ENCODE measurements at regions not wholly inside any gene's neighbourhood (a gene's known extent, or its start where the extent isn't known, plus 50 kb on each side); places are given as distances from the start of the nearest gene placed in this dataset.
"Not testable (repeated sequence)": the region's sequence is repeated elsewhere in the genome, so short reads cannot be mapped to it uniquely, and the experiment has no call there.

DNA sequence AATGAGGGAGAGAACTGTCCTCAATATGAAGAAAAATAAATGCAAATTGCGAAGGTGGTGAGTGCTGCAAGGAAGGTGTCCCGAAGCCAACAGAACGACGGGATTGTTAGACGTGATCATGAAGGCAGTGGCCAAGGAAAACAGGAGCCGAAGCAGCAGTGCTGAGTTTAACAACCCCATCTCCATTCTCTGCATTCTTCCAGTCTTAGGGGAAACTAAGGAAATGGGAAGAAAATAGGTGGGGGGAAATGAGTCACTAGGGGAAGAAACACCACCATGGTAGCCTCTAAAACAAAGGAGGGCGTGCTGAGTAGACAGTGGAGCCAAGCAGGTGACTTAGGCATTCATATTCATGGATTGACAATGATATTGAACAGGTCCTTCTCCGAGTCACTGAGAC lies 192.2 kb upstream of the AKR1E2 start:
- no peak for DNase-seq

DNA sequence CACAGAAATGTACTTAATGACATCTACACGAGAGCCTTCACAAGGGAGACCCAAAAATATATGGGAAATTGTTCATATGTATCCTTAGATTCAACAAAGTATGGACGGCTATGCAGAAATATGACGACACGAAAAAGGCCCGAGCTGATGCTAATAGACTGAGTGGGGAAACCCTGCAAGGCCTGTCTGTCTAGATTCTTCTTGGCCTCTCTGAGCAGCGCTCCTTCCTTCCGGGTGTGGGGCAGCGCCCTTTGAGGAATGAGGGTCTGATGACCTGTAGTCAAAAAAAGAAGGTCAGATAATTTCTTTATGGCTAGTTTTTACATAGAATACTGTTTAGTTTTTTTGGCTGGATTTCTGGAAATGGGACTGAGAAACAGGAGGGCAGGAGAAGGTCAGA lies 192.8 kb upstream of the AKR1E2 start:
- no peak for DNase-seq

DNA sequence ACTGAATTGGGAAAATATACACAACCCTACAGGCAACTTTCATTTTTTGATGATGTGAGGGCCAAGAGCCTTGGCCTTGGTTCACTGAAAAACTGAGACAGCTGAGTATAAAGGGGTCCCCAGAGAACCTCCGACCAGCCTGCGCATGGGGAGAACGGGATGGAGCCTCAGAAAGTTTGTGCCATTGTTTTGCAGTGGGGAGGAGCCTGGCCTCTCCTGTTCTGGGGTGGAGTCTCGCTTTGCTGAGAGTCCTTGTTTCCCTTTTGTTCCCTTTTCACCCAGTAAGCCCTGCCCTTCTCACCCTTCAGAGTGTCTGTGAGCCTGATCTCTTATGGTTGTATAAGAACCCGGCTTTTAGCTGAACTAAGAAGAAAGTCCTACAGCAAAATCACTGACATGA lies 193.2 kb upstream of the AKR1E2 start:
- DNase-seq: no peak

DNA sequence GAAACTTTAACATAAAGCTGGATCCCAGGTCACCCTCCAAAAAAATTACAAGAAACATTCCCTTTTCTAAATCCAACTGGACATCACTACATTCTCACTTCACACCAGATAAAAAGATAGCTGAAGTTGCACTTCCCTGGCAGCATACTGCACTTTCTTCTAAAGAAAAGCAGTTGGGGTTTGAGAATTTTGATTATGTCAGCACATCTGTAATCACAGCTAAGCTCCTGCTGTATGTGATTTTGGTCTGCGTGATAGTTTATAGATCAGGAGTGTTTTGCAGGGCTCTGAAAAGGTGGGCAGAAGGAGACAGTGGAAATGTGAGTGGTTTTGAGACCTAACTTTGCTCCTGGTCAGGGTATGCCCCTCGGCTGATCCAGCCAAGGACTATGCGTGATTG lies 199.1 kb upstream of the AKR1E2 start:
- no peak for DNase-seq

DNA sequence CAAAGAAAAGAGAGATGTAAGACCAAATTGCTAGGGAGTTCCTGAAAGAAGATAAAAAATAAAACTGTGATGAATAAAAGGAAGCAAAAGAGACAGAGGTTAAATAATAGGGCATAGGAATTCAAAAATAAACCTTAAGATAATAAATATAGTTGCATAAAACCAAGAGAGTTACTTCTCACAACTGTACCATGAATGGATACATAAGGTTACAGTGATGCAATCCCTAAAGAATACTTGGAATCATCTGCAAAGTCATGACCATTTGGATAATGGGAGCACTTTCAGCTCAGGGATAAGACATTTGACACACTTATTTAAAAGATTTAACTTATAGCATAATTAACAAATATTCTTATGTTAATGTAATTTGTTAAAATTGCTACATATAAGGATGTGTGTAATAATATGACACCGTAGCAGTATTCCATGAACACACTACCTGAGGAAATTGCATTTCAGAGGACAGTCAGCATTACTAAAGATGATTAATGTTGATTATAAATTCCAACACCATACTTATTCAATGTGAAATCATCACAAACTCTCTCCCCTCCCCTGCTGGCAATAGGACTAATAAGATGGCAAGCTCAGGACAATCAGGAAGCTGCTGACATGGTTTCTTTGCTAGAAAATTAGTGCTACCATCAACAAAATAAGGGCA lies 202.1 kb upstream of the AKR1E2 start:
- no peak for DNase-seq

GRCh38 chr10:4623200-4623599 lies 202.8 kb upstream of the AKR1E2 start:
- DNase-seq: no peak

- DNase-seq: no peak
Observed at GRCh38 chr10:4622384-4622783, 203.6 kb upstream of the AKR1E2 start.

DNA sequence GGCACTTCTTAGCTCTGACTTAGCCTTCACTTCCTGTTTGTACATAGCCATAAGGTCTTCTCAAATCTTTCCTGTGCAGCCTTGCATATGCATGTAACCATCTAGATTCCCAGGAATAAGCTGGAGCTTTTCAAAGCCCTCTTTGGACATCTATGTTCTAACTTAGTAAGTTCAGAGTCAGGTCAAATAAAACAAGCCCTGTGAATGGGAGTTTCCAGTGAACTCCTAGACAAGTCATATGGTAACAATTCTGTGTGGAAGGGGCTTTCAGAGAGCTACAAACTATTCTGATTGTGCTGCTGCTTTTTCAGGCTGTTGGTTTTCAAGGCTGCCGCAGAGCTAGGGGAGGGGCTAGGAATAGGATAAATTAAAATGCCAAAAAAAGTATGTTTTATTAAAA lies 208.4 kb upstream of the AKR1E2 start:
- DNase-seq: no peak

- DNase-seq: no peak
Observed at GRCh38 chr10:4615042-4615441, 211.0 kb upstream of the AKR1E2 start.

- no peak for DNase-seq
Observed at GRCh38 chr10:4609251-4609650, 216.8 kb upstream of the AKR1E2 start.

DNA sequence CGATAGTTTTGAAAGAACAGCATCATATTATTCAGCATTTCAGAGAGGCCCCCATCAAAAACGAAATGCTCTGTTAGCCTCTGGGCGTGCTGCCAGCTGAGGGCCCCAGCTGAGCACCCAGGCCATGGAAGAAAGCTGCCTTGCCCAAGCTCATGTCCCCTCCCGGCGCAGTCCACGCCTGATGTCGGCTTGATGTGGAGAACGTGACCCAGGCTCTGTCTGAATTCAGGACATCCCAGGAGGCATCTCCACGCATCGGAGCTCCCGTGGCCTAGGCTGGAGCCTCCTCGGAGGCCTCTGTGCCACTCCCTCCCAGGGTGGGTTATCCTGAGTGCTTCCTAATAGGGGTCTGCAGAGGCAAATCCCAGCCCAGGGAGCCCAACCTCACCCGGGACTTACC lies 218.3 kb upstream of the AKR1E2 start:
- DNase-seq: no peak

- DNase-seq: no peak
Observed at GRCh38 chr10:4606856-4607636, 219.0 kb upstream of the AKR1E2 start.

- DNase-seq: no peak
Observed at GRCh38 chr10:4602764-4603491, 223.1 kb upstream of the AKR1E2 start.

GRCh38 chr10:4599471-4599870 lies 226.5 kb upstream of the AKR1E2 start:
- DNase-seq: no peak

GRCh38 chr10:4597898-4598297 lies 228.1 kb upstream of the AKR1E2 start:
- not testable (repeated sequence) for DNase-seq

DNA sequence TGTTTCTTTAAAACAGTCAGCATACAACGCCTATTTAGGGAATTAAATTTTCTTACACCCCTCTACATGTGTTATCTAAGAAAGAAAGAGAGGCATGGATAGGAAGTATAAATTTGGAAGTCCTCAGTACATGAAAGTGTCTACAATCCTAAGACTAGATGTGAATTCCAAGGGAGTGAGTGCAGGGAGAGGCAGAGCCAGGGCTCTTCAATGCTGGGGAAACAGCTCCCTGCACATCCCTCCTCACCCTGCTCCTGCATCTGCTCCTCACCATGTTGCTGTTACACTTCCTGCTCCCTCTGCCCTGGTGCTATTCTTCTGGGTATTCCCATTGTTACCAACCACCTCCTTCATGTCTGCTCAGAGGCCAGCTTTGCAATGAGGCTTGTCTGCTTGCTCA lies 229.1 kb upstream of the AKR1E2 start:
- no peak for DNase-seq

DNA sequence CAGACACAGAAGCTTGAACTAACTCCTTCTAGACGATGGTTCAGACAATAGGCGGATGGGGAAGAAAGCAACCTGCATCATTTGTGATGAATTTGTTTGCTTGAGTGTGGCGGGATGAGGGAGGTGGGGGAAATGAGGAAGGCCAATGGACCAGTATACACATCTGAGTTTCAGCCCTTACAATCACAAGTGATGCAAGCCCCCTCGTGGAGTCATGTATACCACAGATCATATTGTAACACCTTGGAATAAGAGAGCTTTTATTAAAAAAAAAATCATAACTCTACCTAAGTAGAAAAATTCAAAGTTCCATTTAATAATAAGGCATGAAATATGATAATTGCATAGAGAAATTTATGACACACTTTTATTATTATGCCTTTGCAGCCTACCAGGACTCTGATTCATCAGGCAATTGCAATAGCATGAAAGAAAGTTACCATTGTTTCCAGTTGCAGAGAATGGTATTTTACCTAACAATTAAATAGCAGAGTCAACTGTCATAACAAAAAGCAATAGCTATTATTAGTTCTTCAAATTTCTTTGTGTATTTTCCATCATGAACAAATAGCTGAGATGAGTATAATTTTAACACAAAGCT lies 230.2 kb upstream of the AKR1E2 start:
- DNase-seq: no peak

DNA sequence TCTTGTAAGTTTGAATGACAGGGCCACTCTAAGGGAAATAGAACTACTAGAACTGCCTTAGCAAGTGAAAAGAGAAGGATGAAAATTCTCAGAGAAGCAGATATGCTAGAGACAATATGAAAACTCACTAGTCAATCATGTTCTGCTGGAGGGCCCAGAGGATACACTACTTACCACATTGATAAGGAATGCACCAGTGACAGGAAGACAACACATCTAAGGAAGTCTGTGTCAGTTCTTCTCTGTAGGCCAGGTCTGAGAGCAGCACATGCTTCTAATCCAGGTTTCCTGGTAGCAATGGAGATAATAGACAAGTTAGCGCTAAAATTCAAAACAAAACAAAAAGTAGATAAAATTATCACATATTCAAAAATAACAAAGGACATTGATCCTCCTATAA lies 235.2 kb upstream of the AKR1E2 start:
- no peak for DNase-seq

GRCh38 chr10:4588824-4589223 lies 237.2 kb upstream of the AKR1E2 start:
- DNase-seq: no peak

GRCh38 chr10:4587466-4587865 lies 238.5 kb upstream of the AKR1E2 start:
- DNase-seq: no peak

DNA sequence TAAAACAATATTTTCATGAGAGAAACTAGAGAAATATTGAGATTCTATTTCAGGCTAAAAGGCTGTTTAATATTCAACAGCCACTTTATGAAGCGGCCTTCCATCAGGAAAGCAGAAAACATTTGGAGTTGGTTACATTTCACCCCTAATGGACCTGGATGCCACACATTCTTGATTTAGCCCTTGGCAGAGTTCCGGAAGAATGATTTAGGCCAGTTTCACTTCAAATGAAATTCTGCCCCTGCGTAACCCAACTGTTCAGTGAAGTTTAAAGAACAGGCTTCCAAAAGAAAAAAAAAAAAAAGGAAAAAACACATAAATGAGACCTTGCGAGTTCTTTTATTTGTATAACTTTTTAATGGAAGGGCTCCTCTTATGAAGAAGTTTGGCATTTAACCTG lies 239.2 kb upstream of the AKR1E2 start:
- DNase-seq: no peak

DNA sequence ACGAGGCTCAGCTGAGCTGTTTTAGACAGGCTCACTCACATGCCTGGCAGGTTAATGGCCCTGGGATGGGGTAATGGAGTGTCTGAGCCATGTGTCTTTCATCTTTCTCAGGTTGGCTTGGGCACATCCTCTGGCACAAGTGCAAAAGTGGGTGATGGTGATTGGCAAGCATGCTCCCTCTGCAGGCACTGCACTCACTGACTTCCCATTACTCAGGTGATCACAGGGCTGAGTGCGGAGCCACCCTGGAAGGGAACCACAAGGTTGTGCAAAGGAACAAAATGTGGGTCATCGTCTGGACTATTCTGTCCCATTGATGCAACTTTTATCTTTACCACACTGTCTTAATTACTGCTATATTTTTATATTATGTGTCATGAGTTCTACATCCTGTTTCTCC lies 244.1 kb upstream of the AKR1E2 start:
- DNase-seq: no peak

GRCh38 chr10:4579844-4580243 lies 246.2 kb upstream of the AKR1E2 start:
- DNase-seq: no peak

DNA sequence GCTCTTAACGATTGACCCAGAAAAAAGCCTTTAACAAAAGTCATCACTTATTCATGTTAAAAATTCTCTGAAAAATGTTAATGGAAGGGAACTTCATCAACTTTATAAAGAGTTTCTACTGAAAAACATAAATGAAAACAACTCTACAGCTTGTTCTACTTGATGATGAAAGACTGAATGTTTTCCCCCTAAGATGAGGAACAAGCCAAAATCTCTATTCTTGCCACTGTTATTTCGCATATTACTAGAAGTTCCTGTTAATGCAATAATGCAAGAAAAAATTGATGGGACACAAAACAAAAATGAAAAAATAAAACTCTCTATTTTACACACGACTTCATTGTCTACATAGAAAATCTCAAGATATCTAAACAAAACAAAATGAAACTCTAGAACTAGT lies 249.8 kb upstream of the AKR1E2 start:
- DNase-seq: no peak

Data from NK-92 treated with Interleukin-12 subunit alpha and Interleukin-12 subunit beta, amount 100 ng/mL, for 24 hours (cell line).